ENCODE measurements at regions not wholly inside any gene's neighbourhood (a gene's known extent, or its start where the extent isn't known, plus 50 kb on each side); places are given as distances from the start of the nearest gene placed in this dataset.

DNA sequence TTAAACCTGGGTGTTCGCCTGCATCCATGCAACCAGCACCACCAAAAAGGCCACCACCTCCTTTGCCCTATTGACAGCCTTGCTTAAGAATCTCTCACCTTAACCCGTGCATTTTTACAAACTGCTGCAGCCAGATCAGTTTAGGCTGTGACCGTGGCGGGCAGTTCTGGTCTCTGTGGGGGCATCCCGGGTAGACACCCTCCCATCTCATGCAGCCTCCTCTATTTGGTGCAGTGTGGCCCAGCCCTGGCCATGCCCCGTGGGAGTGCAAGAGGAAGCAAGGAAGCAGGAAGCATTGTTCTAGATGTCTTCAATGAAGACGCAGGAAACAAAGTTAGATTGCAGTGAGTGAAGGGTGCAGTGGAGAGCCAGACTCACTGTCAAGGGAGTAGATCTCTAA lies 108.8 kb upstream of the MVB12B start:
- Histone ChIP-seq H3K4me3 (ENCODE audit: low read depth, low read length) (no peak overlapping the region), H3K36me3 (ENCODE audit: control insufficient read depth, insufficient read depth, low read length) (no peaks in the 10 kb centered on the region), H3K4me1 (no peaks in the 10 kb centered on the region), H3K27ac (no peak overlapping the region), H2AFZ (no peak overlapping the region), H3K27me3 (ENCODE audit: control insufficient read depth, insufficient read depth, low read length) (peaks cover 4% of the 10 kb centered on the region), H3K79me2 (no peaks in the 10 kb centered on the region), H3K9me3 (ENCODE audit: control insufficient read depth, low read length) (peaks cover 4% of the 10 kb centered on the region), H3K4me2 (ENCODE audit: low read length) (no peak overlapping the region), H3K9ac (no peak overlapping the region)
- TF ChIP-seq, protein P1, sequence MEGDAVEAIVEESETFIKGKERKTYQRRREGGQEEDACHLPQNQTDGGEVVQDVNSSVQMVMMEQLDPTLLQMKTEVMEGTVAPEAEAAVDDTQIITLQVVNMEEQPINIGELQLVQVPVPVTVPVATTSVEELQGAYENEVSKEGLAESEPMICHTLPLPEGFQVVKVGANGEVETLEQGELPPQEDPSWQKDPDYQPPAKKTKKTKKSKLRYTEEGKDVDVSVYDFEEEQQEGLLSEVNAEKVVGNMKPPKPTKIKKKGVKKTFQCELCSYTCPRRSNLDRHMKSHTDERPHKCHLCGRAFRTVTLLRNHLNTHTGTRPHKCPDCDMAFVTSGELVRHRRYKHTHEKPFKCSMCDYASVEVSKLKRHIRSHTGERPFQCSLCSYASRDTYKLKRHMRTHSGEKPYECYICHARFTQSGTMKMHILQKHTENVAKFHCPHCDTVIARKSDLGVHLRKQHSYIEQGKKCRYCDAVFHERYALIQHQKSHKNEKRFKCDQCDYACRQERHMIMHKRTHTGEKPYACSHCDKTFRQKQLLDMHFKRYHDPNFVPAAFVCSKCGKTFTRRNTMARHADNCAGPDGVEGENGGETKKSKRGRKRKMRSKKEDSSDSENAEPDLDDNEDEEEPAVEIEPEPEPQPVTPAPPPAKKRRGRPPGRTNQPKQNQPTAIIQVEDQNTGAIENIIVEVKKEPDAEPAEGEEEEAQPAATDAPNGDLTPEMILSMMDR (IDR thresholded peaks at IDR 0.05): no peak

DNA sequence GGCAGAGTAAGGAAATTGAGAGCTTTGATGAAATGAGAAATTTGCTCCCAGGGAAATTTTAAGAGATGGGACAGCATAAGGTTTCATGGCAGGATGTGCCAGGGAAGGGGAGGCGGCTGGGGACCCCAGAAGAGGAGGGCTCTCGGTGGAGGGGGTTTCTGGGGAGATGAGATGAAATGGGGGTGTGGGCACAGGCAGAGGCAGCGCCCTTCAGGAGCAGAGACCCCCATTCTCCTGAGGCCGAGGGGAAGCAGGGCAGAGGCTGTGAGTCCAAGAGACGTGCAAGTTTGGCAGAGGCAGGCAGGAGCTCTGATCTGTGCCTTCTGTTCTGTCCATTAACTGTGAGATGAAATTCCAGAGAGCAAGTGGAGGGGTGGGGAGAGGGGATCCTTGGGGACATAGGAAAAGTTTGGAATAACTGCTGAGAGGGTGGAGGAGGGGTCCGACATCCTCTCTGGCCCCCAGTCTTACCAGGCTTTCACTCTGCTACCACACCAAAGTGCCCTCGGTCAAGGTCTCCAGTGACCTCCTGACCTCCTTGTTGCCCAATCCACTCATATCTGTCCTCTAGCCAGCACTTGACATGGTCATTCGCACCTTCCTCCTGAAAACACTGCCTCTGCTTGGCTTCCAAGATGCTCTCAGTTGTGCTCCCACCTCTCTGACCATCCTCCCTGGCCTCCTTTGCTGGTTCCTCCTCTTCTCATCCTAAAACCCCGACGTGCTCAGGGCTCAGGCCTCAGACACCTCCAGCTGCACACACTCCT lies 108.1 kb upstream of the MVB12B start:
- no peak overlapping the region for H3K9ac ChIP-seq
- no peak overlapping the region for H3K4me2 ChIP-seq (ENCODE audit: low read length)
- no peaks in the 10 kb centered on the region for H3K36me3 ChIP-seq (ENCODE audit: control insufficient read depth, insufficient read depth, low read length)
- peaks cover 4% of the 10 kb centered on the region for H3K27me3 ChIP-seq (ENCODE audit: control insufficient read depth, insufficient read depth, low read length)
- H3K79me2 ChIP-seq: no peaks in the 10 kb centered on the region
- H3K27ac ChIP-seq: no peak overlapping the region
- TF ChIP-seq, protein P1 (IDR thresholded peaks at IDR 0.05): no peak
- H2AFZ ChIP-seq: no peak overlapping the region
- H3K4me1 ChIP-seq: no peaks in the 10 kb centered on the region
- H3K4me3 ChIP-seq (ENCODE audit: low read depth, low read length): no peak overlapping the region
- no peaks in the 10 kb centered on the region for H3K9me3 ChIP-seq (ENCODE audit: control insufficient read depth, low read length)

DNA sequence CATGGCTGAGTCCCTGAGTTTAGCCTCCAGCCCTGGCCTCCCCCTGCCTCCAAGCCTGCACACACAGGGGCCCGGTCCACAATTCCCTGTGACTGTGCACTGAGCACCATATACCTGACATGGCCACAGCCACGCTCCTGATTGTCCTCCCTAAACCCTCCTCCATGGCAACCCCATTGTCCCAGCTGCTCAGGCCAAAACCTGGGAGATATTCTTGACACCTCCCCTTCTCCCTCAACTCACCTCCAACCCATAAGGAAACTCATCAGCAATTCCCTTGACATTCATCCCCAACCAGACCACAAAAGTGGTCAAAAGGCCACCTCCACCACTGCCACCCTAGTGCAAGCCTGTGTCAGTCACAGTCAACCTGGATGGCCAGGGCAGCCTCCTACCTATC lies 107.5 kb upstream of the MVB12B start:
- TF ChIP-seq, protein P1 (IDR thresholded peaks at IDR 0.05): no peak
- no peaks in the 10 kb centered on the region for H3K4me1 ChIP-seq
- H3K9ac ChIP-seq: no peak overlapping the region
- H3K27me3 ChIP-seq (ENCODE audit: control insufficient read depth, insufficient read depth, low read length): peaks cover 4% of the 10 kb centered on the region
- H3K79me2 ChIP-seq: no peaks in the 10 kb centered on the region
- no peak overlapping the region for H2AFZ ChIP-seq
- H3K9me3 ChIP-seq (ENCODE audit: control insufficient read depth, low read length): no peaks in the 10 kb centered on the region
- H3K4me3 ChIP-seq (ENCODE audit: low read depth, low read length): no peak overlapping the region
- H3K36me3 ChIP-seq (ENCODE audit: control insufficient read depth, insufficient read depth, low read length): no peaks in the 10 kb centered on the region
- no peak overlapping the region for H3K27ac ChIP-seq
- H3K4me2 ChIP-seq (ENCODE audit: low read length): no peak overlapping the region

DNA sequence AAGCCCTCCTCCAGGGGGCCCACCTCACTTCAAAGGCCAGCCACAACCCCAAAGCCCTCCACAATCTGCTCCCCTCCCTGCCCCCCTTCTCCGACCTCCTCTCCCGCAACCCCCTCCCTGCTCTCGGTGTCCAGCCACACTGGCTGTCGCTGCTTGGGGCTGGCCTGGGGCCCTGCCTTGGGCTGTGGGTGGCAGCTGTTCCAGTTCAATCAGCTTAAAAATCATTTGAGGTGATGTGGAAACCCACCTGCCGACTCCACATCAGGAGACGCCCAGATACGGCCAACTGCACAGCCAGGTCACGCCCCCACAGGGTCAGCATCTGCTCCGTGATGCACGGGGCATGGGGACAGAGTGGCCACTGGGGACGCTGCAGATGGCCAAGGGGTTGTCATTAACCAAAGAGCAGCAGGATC lies 107.0 kb upstream of the MVB12B start:
- peaks cover 4% of the 10 kb centered on the region for H3K27me3 ChIP-seq (ENCODE audit: control insufficient read depth, insufficient read depth, low read length)

More for the DNA sequence above, 107.0 kb upstream of the MVB12B start:
- no peak overlapping the region for H3K4me3 ChIP-seq (ENCODE audit: low read depth, low read length)
- TF ChIP-seq, protein P1 (IDR thresholded peaks at IDR 0.05): no peak
- no peaks in the 10 kb centered on the region for H3K79me2 ChIP-seq
- no peak overlapping the region for H3K9ac ChIP-seq
- H3K9me3 ChIP-seq (ENCODE audit: control insufficient read depth, low read length): no peaks in the 10 kb centered on the region
- H3K36me3 ChIP-seq (ENCODE audit: control insufficient read depth, insufficient read depth, low read length): no peaks in the 10 kb centered on the region
- no peak overlapping the region for H3K27ac ChIP-seq
- H3K4me2 ChIP-seq (ENCODE audit: low read length): no peak overlapping the region
- H2AFZ ChIP-seq: no peak overlapping the region
- H3K4me1 ChIP-seq: no peaks in the 10 kb centered on the region
